Inferior parietal cortex (tissue), 1 donor: ENCODE measurements at regions not wholly inside any gene's neighbourhood (a gene's known extent, or its start where the extent isn't known, plus 50 kb on each side); places are given as distances from the start of the nearest gene placed in this dataset.
"Not testable (repeated sequence)": the region's sequence is repeated elsewhere in the genome, so short reads cannot be mapped to it uniquely, and the experiment has no call there.

ENCODE experiments used
- DNase-seq: peaks from one replicate; pipeline ENCODE4 v3.0.0-alpha.2; 2016; ENCODE audit errors: extremely low spot score

DNA sequence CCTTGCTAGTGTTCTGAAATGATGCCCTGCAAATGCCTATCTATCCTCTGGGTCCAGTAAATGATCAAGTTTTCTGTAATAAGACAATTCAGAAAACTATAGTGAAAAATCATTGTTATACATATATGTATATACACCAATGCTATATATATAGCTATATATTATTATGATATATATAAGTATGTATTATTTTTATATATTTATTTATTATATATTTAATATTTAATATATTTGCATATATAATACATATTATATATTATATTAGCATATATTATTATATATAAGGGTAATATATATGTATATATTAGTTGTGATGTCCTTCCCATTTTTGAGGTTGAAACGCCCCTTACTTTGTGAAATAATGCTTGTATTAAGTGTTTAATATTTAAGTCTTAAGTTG, 181.4 kb upstream of the CACNA2D1 start:
- DNase-seq = no peak

DNA sequence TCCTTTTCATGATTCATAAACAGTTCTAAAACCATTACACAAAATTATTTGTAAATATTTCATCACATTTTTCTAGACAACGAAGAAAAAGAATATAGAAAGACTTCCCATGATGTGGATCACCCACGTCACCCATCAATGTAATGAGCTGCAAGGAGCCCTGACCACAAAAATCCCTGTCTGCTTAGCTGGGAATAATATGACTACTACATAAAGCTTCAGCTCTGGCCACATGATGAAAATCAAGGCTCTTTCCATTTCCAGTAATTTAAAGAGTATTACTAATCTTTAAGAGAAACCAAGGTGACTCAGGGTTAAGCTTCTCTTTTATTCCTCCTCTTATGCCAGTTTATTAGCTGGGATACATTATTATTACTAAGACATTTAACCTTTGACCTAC, 180.8 kb upstream of the CACNA2D1 start:
- no peak for DNase-seq

DNA sequence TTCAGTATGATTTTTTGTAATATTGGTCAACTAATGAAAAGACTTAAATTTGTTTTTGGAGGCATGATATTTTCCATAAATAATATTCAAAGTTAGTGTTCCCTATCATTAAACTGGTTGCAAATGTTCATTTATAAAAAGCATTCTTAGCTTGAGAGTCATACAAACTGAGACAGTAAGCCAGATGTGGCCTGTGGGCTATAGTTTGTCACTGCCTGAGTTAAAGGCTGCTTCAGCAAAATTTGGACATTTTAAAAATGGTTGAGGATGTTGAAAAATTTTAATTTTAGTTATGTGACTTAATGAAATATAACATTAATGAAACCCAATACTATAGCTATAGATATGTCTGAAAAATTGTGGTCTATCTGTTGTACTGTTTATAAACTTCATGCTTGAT, 180.2 kb upstream of the CACNA2D1 start:
- no peak for DNase-seq

DNA sequence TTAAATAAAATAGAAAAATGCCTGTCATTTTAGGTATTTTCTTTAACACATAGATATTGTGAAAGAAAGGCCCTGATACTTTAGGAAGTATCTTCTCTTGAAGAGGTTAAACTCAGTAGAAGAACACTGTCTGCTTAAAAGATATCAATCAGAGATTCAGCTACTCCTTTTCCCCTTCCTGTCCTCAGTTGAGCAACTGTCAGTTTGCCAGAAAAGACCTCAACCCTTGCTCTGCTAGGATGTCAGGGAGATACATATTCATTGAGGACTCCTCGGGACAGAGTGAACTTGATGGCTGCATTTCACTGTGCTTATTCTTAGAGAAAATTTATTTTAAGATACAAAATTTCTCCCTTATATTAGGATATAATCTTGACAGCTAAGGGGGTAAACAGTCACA, 173.6 kb upstream of the CACNA2D1 start:
- DNase-seq = no peak

DNA sequence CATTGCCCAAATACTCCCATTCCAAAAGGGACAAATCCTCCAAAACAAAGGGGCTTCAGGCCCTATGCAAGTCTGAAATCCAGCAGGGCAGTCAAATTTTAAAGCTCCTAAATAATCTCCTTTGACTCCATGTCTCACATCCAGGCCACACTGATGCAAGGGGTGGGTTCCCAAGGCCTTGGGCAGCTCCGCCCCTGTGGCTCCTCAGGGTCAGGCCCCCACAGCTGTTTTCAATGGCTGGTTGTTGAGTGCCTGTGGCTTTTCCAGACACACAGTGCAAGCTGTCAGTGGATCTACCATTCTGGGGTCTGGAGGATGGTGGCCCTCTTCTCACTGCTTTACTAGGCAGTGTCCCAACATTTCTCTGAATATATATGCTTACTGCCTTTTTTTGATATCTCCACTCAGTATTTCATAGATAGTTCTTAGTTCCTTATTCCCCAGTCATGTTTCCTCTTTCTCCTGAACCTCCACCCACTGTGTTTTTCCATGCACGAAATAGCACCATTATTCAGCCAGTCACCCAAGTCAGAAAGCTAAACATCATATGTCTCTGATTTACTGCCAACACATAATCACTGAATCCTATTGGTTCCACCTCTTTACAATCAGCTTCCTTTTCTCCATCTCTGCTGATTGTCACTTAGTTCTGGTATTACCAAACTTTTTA, 172.6 kb upstream of the CACNA2D1 start:
- no peak for DNase-seq

DNA sequence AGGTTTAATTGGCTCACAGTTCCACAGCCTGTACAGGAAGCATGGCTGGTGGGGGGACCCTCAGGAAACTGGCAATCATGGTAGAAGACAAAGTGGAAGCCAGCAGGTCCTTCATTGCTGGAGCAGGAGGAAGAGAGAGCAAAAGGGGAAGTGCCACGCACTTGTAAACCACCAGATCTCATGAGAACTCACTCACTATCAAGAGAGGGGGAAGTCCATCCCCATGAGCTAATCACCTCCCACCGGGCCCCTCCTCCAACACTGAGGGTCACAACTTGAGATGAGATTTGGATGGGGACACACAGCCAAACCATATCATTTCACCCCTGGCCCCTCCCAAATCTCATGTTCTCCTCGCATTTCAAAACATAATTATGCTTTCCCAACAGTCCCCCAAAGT, 171.9 kb upstream of the CACNA2D1 start:
- DNase-seq = no peak

DNA sequence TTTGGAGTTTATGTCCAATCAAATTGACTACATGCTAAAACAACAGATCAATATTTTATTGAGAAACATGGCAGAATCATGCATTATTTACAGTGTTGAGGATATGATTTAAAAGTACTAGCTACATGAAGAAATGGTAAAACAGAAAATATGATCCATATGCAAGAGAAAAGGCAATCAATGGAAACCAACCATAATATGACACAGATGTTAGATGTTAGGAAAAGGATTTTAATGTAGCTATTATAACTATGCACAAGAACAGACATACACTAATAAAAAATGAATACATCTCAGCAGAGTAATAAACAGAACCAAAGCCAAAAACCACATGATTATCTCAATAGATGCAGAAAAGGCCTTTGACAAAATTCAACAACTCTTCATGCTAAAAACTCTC, 166.2 kb upstream of the CACNA2D1 start:
- DNase-seq = no peak

DNA sequence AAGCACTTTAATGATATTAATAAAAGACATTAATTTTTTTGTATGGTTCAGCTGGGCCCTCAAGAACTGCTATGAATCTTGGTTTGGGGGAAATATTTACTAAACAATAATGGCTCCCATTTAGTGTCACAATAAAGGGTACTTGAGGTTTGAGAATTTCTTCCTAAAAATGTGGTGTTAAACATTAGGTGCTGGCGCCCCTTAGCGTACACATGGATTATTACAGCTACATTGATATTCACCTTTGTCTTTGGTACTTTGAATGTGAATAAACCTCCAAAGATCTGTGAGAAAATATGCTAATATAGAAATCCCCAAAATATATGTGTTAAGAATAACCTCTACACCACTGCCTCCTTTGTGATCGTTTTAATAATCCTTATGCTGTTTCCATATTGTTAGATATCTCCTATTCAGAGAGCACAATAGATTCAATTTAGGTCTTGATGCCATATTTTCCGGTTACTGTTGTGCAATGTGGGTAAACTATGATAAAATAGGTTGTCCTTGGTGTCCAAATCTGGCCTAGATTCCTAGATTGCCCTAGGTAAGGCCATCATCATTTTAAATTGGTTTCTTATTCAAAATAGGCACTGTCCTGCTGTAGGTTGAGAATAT, 161.8 kb upstream of the CACNA2D1 start:
- peak; percentile 77 for DNase-seq

DNA sequence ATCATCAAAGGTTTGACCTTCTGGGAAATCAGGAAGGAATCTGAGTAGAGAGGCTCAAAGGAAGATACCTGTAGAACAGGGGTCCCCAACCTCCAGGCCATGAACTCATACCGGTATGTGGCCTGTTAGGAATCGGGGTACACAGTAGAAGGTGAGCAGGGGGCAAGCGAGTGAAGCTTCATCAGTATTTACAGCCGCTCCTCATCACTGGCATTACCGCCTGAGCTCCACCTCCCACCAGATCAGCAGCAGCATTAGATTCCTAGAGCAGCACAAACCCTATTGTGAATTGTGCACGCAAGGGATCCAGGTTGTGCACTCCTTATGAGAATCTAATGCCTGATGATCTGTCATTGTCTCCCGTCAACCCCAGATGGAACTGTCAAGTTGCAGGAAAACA, 158.5 kb upstream of the CACNA2D1 start:
- no peak for DNase-seq

DNA sequence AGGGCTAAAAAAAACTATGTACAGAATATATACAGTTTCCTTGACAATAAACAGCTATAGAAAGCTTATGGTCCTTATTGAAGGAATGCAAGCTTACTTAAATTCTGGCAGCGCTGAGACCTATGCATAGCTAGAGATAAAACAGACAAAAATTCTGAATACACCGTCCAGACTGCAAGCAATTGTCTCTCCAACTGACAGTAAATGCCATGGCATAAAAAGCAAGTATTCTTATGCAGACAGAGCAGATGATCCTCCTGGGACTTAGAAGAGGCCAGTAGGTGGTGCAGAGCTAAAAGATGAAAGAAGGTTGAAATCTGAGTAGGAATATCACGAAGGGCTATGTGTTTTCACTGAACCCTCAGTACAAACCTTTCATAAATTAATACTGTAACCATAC, 157.0 kb upstream of the CACNA2D1 start:
- DNase-seq = no peak

DNA sequence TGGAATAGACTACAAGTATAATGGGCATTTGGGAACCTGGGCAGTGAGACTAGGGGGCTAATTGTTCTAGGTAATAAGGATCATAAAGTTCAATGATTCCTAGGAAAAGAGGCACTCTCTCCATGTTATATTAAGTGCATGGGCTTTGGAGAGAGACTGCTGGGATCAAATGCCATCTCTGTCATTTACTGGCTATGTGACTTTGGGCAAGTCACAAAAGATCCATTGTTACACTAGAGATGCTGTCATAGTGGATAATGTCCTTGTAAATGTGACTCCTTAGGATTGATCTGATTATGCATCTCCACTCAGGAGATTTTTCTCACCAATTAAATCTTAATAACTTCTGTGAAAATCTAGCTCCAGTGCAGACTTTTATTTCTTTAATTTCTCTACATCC, 156.3 kb upstream of the CACNA2D1 start:
- DNase-seq = peak; percentile 59

DNA sequence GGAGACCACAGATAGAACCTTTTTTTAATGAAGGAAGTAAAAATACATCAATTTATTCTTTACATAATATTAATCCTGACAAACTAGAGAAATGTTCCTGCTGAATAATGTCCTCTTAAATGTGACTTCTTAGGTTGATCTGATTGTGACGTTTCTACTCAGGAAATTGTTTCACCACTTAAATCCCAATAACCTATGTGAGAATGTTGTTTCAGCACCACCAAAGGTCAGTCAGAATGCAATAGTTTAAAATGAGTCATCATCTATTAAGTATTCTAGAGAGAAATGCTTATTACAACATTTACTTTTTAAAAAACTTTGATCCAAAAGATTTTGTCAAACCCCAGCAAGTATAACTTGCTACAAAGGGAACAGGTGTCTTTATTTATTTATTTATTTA, 155.4 kb upstream of the CACNA2D1 start:
- DNase-seq = no peak

DNA sequence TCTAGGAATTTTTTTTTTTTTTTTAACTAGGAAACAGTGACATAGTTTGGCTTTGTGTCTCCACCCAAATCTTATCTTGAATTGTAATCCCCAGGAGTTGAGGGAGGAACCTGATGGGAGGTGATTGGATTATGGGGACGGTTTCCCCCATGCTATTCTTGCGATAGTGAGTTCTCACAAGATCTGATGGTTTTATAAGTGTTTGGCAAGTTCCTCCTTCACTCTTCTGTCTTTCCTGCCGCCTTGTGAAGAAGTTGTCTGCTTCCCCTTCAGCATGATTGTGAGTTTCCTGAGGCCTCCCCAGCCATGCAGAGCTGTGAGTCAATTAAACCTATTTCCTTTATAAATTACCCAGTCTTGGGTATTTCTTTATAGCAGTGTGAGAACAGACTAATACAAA, 152.2 kb upstream of the CACNA2D1 start:
- not testable (repeated sequence) for DNase-seq

DNA sequence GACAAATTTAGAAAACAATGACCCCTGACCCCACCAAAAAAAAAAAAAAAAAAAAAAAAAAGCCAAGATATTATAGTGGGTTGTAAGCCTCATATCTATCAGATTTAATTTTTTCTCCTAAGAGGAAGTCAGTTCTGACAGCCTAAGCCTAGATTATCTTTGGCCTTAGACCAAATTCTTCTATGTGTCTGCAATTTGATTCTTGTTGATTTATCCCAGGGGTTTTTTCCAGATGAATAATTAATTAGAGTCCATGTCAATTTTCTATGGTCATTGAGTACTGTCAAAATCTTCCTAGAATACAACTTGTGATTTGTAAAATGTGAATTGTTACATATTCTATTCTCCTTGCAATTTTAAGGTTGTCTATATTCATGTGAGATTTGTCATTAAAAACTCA, 151.6 kb upstream of the CACNA2D1 start:
- DNase-seq = no peak

DNA sequence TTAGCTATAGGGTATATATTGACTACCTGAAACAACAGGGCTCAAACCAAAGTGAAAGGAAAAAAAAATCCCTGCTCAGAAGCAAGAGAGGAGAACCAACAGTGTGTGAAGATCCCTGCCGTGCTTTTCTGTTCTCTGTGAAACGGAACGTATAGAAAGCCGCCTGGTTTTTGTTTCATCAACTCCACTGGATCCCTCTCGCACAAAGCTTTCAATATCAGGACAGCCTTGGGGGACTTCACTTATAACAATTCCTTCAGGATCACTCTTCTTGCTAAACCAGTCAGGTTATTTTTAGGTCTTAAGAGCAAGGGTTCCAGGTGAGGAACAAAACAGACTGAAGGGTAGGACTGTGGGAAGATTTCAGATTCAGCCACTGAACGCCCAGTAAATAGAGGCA, 151.1 kb upstream of the CACNA2D1 start:
- no peak for DNase-seq

DNA sequence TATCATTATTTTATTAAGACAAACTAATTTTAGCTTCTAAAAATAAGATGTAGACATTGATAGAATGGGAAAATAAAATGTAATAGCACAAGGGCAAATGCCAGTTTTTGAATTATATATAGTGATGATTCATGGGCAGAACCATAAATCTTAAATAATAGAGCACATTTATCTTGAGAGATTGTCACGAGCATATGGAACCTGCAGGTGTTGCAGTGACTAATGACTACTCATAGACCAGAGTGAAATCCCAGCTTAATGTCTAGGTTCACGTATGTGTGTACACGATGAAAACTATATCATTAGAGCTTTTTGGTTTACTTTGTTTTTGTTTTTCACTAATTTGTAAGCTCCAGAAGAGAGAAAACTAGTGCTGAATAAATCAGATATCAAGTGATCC, 150.2 kb upstream of the CACNA2D1 start:
- no peak for DNase-seq

DNA sequence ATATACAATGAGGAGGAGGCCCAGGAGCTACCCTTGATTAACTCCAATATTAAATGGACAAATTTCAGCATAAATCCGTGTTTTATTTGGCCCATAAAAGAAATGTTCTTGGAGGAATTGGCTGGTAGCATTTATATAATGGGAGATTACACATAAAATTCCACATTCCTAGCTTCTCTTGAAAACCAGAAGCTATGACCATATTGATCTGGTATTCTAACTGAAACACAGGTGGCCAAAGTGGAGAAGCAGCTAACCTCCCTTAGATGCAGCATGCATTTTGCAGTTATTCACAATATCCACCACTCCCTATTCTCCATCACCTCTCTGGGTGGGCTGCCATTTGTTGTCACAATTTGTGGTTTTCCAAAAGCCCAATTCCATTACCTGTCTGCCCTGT, 148.8 kb upstream of the CACNA2D1 start:
- no peak for DNase-seq

DNA sequence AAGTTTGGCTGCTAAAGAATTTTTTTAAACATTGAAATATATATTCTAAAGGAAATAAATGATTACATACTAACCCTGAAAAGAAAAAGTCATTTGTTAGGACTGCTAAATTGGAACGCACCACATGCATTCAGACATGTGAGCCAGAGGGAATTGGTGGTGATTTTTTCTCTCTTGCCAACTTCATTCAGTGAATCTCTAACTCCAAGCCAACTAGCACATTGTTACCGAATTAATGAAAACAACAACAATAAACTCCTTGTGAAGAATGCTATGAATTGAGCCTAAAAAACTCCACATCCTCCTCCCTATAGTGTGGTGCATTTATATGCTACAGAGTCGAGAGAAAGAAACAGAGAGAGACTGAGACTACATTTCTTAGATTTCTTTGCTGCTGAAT, 135.5 kb upstream of the CACNA2D1 start:
- DNase-seq = no peak

DNA sequence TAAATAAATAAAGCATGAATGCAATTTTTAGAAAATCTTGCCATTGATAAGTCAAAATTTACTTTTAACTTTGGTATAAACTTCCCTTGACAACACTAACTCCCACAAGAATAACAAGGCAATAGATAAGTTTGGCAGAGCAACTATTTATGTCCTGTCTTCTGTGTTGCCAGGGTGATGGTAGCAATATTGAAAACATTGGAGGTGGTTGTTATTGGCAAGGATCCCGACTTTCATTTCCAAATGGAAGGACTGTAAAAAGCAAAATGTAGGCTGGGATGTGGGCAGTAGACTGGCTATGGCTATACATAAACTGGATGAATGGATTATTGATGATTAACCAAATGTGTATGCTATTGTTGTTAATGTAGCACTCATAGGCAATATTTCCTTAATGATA, 134.9 kb upstream of the CACNA2D1 start:
- no peak for DNase-seq

DNA sequence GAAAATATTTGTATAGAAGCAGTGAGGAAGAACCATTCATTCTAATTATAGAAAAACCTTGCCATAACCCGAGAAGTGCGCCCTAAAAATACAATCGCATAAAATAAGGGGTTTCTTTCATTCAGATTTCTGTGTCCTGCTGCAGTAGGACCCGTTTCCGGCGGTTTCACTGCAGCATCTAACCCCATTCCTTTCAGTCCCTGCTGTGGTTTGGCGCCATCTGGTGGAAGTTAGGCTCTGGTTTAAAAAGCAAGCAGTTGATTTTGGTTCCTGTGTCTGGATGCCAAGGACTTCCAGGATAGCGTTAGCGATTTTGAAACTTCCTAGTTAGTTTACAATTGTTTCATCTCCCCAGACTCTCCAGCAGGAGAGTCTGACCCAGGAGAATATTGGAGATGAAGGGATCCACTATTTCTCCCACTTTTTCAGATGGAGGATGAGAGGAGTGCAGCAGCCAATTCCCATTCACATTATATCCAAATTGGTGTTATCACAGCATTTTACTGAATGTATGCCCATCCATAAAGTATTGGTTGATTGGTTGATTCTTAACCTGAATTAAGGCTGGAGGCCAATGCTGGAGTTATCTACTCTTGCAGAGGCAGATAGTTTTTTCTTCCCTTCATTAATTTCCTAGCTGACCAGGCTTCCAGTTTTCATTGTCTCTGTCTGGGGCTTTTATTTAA, 128.8 kb upstream of the CACNA2D1 start:
- peak; percentile 96 for DNase-seq

DNA sequence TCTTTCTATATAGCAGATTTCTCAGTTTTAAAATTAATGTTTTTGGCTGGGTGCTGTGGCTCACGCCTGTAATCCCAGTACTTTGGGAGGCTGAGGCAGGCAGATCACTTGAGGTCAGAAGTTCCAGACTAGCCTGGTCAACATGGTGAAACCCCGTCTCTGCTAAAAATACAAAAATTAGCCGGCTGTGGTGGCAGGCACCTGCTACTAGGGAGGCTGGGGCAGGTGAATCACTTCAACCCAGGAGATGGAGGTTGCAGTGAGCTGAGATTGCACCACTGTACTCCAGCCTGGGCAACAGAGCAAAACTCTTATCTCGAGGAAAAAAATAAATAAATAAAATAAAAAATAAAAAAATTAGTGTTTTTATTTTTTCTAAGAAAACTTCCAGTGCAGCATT, 127.5 kb upstream of the CACNA2D1 start:
- not testable (repeated sequence) for DNase-seq

DNA sequence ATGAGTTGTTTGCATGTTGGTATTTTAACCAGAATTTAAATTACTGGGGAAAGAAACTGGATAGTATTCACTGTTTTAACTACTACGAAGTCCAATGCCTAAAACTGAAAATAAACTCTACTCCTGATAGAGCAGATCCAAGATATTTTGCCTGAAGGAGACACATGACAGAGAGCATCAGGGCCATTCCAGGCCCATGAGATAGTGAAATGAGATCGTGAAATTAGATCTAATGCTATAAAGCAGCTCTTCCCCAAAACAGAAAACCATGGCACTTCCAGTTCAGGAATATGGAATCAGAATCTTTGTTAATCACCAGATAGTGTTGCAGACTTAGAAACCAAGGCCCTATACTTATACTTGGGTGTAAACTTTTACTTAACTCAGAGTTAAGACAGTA, 124.3 kb upstream of the CACNA2D1 start:
- DNase-seq = no peak

DNA sequence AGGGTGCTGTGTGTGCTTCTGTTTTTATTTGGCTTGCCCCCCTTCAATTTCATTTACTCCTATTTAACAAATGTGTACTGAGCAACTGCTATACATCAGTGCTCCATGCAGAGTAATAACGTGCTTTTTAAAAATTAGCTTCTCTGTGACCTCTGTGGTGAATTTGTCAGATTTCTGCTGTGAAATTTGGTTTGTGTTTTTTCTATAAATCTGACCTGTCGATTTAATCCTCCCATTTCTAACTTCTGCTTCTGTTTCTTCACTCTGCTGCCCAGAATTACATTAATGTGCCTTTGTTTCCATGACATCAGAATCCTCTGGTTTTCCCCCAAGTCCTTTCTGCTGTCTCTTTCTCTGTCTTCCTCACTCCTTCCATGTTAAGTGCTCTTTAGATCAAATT, 123.8 kb upstream of the CACNA2D1 start:
- no peak for DNase-seq
